K562 (cell line): ENCODE measurements at regions not wholly inside any gene's neighbourhood (a gene's known extent, or its start where the extent isn't known, plus 50 kb on each side); places are given as distances from the start of the nearest gene placed in this dataset.

ENCODE experiments used
- ATAC-seq: fragments of 200-7000 bp; cut with Tn5 transposase; 3 replicates; pipeline ENCODE4 v1.9.1; 2020; ENCODE audit warnings: moderate library complexity
- BruUV-seq: library from RNA; stranded (reverse); fragments of 400-500 nt; replicated peaks from 2 replicates; lab custom pipeline; 2021; lab: Mats Ljungman, UMichigan
- CTCF ChIA-PET: fragments of 300-600 bp; formaldehyde crosslinking; extraction: SDS; loops from one replicate; lab custom pipeline; 2021; ENCODE audit warnings: low intra/inter-chr PET ratio; lab: Yijun Ruan, JAX
- POLR2A ChIA-PET: fragments of 300-600, 350-650 bp; sonication (Branson Sonifier 250); formaldehyde crosslinking; extraction: SDS; loops from one replicate; lab custom pipeline; 2021; ENCODE audit warnings: antibody characterized with exemption, inconsistent platforms; lab: Yijun Ruan, JAX
- DNase-seq, 4 experiments: peaks; one replicate each; pipeline versions ENCODE4 v3.0.0 to v3.0.0-alpha.2; 2011 to 2018; ENCODE audit warnings: low spot score in 3 of 4, mixed read lengths in 3 of 4; ENCODE audit errors: extremely low read depth in 1 of 4
- FAIRE-seq: peaks from 2 replicates; lab custom pipeline; 2011; peaks lifted over from hg19 to GRCh38; lab: Jason Lieb, UNC
- H2AFZ ChIP-seq: 2 replicates; pipeline ENCODE4 v1.6.0; 2011; ENCODE audit warnings: low read depth, low read length, control low read depth, inconsistent platforms
- H3K27ac ChIP-seq: fragments of 200-600 bp; 3 replicates; pipeline ENCODE4 v1.8.0; 2011; ENCODE audit warnings: low read depth, mild to moderate bottlenecking, control low read depth, inconsistent platforms, low read length, moderate library complexity, mixed read lengths; ENCODE audit errors: extremely low read depth
- H3K27me3 ChIP-seq, 2 experiments: fragments of 300-600 bp in 1 of 2; 2 replicates in 1 of 2; 3 replicates in 1 of 2; pipeline versions ENCODE4 v1.6.0 to v1.8.0; 2011; ENCODE audit warnings: inconsistent platforms in 2 of 2, low read length in 2 of 2, mild to moderate bottlenecking in 1 of 2, mixed read lengths in 1 of 2, moderate library complexity in 1 of 2; ENCODE audit not compliant: control insufficient read depth in 2 of 2, insufficient read depth in 2 of 2
- H3K36me3 ChIP-seq: fragments of 300-600 bp; 3 replicates; pipeline ENCODE4 v1.8.0; 2011; ENCODE audit warnings: mild to moderate bottlenecking, low read length, inconsistent platforms; ENCODE audit not compliant: control insufficient read depth, insufficient read depth
- H3K4me1 ChIP-seq, 2 experiments: fragments of 200-600 bp in 1 of 2; replicated peaks in 1 of 2; 2 replicates in 1 of 2; 3 replicates in 1 of 2; pipeline versions ENCODE4 v1.5.1 to v1.8.0; 2011; ENCODE audit warnings: inconsistent platforms in 2 of 2, low read length in 2 of 2, mild to moderate bottlenecking in 1 of 2, mixed read lengths in 1 of 2, moderate library complexity in 1 of 2; ENCODE audit not compliant: control insufficient read depth in 2 of 2, insufficient read depth in 2 of 2
- H3K4me2 ChIP-seq: 2 replicates; pipeline ENCODE4 v1.6.1; 2011; ENCODE audit warnings: low read length, control low read depth, inconsistent platforms, mixed read lengths; ENCODE audit not compliant: insufficient read depth
- H3K4me3 ChIP-seq: fragments of 200-600 bp; sonication (generic), shearing (Covaris generic); 2 replicates; pipeline ENCODE4 v1.5.1; 2016; ENCODE audit warnings: control low read depth, inconsistent platforms
- H3K79me2 ChIP-seq: fragments of 200-600 bp; 3 replicates; pipeline ENCODE4 v1.8.0; 2011; ENCODE audit warnings: low read length, inconsistent platforms; ENCODE audit not compliant: control insufficient read depth, insufficient read depth
- H3K9ac ChIP-seq, 2 experiments: 2 replicates each; pipeline versions ENCODE4 v1.6.0 to v1.6.1; 2011; ENCODE audit warnings: low read depth in 2 of 2, low read length in 2 of 2, control low read depth in 1 of 2, inconsistent platforms in 1 of 2, mild to moderate bottlenecking in 1 of 2, mixed read lengths in 1 of 2; ENCODE audit not compliant: insufficient read depth in 1 of 2
- H3K9me1 ChIP-seq: one replicate; pipeline ENCODE4 v1.6.0; 2011; ENCODE audit warnings: inconsistent platforms, mild to moderate bottlenecking, low read length, moderate library complexity; ENCODE audit not compliant: control insufficient read depth, insufficient read depth
- H3K9me3 ChIP-seq: replicated peaks from 2 replicates; pipeline ENCODE4 v1.5.1; 2011; ENCODE audit warnings: low read depth, low read length, inconsistent platforms; ENCODE audit not compliant: control insufficient read depth, insufficient read depth
- H4K20me1 ChIP-seq: replicated peaks from 2 replicates; pipeline ENCODE4 v1.6.1; 2011; ENCODE audit warnings: low read length, inconsistent platforms, mixed read lengths; ENCODE audit not compliant: control insufficient read depth, insufficient read depth
- BCL6 ChIP-seq: fragments of 250-450 bp; sonication (Bioruptor Pico); IDR thresholded peaks from 2 replicates; pipeline ENCODE4 v1.4.0; 2020
- CHD4 ChIP-seq: fragments of 200-600 bp; sonication (generic); IDR thresholded peaks from 3 replicates; pipeline ENCODE4 v1.6.1; 2012; ENCODE audit warnings: low read depth, mild to moderate bottlenecking, mixed read lengths, low read length, inconsistent platforms; ENCODE audit not compliant: insufficient read depth, insufficient replicate concordance, poor library complexity, severe bottlenecking
- ETV5 ChIP-seq: sonication (generic); formaldehyde crosslinking; IDR thresholded peaks from 2 replicates; pipeline ENCODE4 v1.4.0; 2020; ENCODE audit warnings: low read depth, mild to moderate bottlenecking, missing genetic modification reagents
- HNRNPUL1 ChIP-seq: fragments of 200-400 bp; formaldehyde crosslinking; IDR thresholded peaks from 2 replicates; pipeline ENCODE4 v1.6.1; 2017; ENCODE audit warnings: low read length
- KLF1 ChIP-seq: fragments of 450-650 bp; IDR thresholded peaks from 2 replicates; pipeline ENCODE4 v1.6.1; 2016; ENCODE audit warnings: missing genetic modification characterization, missing compliant biosample characterization
- THRB ChIP-seq: fragments of 450-650 bp; formaldehyde crosslinking; conservative IDR thresholded peaks from 2 replicates; pipeline ENCODE4 v1.4.0; 2022; ENCODE audit warnings: mild to moderate bottlenecking, missing genetic modification characterization
- U2AF1 ChIP-seq: fragments of 200-400 bp; formaldehyde crosslinking; optimal IDR thresholded peaks from 2 replicates; pipeline ENCODE3; 2017; ENCODE audit warnings: mild to moderate bottlenecking, low read depth, low read length, moderate library complexity
- XRCC4 ChIP-seq: IDR thresholded peaks from one replicate; pipeline ENCODE4 v1.6.1; 2011; ENCODE audit not compliant: insufficient read depth, insufficient read length; ENCODE audit errors: extremely low read depth
- WGBS: fragments of 100-300 bp; shearing (Covaris generic); methylation state at CpG from one replicate; pipeline ENCODE4 v1.1.6; 2016; ENCODE audit warnings: low coverage, mixed read lengths; ENCODE audit not compliant: insufficient coverage; ENCODE audit errors: missing lambda C conversion rate; 5-methylcytosine and 5-hydroxymethylcytosine counted together
- in situ Hi-C: fragments of 300-500 bp; cut with MboI; formaldehyde crosslinking; loops from 4 replicates; pipeline ENCODE4 v1.15.0; 2018; ENCODE audit warnings: inconsistent platforms, mixed read lengths
- intact Hi-C: fragments of 100-400 bp; cut with micrococcal nuclease; formaldehyde crosslinking; loops from 2 replicates; pipeline ENCODE4 v1.14.2; 2022

GRCh38 chr2:12034382-12034781 lies 287.9 kb downstream of the LPIN1 start:
- Histone ChIP-seq H3K27ac (no peak overlapping the region), H3K27me3 (no peaks in the 10 kb centered on the region), H3K4me1 (peaks cover 0 to 8% of the 10 kb centered on the region in 2 experiments; a peak in 1 of 5 replicates), H2AFZ (no peak overlapping the region), H3K9me1 (no peaks in the 10 kb centered on the region), H3K4me3 (no peak overlapping the region), H3K9ac (no peak overlapping the region), H3K79me2 (no peaks in the 10 kb centered on the region), H4K20me1 (no peaks in the 10 kb centered on the region), H3K36me3 (no peaks in the 10 kb centered on the region), H3K9me3 (no peaks in the 10 kb centered on the region), H3K4me2 (no peak overlapping the region)
- ChIA-PET CTCF (no interaction called here), POLR2A (no interaction called here)
- ATAC-seq (no peak), FAIRE-seq (no peak), DNase-seq (no peak)
- 35% methylated on average over 8 of the region's 8 CpGs for WGBS
- intact Hi-C loops (no loop called here), in situ Hi-C loops (no loop called here)
- no peak for TF ChIP-seq XRCC4
- no peak for TF ChIP-seq HNRNPUL1
- no peak for TF ChIP-seq BCL6 (CRISPR knock-in tag)
- no peak for TF ChIP-seq CHD4
- no peak for TF ChIP-seq THRB
- no peak for TF ChIP-seq U2AF1
- no peak for TF ChIP-seq KLF1 (tag)
- TF ChIP-seq ETV5 (CRISPR knock-in tag), result no peak
- no TSS peak for BruUV-seq
